ENCODE measurements at regions not wholly inside any gene's neighbourhood (a gene's known extent, or its start where the extent isn't known, plus 50 kb on each side); places are given as distances from the start of the nearest gene placed in this dataset.

- 58 to 70% methylated on average over 5 to 7 of the region's 9 CpGs for WGBS, 2 donors (ENCODE audit: low coverage in 1 of 2)
Observed at GRCh38 chr2:173828189-173829142, 136.7 kb downstream of the SP3 start.

GRCh38 chr2:173829727-173830126 lies 135.4 kb downstream of the SP3 start:
- Histone ChIP-seq H3K27me3 (peaks cover 14% of the 10 kb centered on the region), H3K36me3 (no peaks in the 10 kb centered on the region), H3K27ac (no peak overlapping the region), H3K9me3 (no peaks in the 10 kb centered on the region), H3K4me3 (no peak overlapping the region), H3K4me1 (peaks cover 0 to 13% (median 3%) of the 10 kb centered on the region in 3 donors)
- TF ChIP-seq POLR2A (IDR thresholded peaks at IDR 0.05) (no peak), POLR2AphosphoS5 (IDR thresholded peaks at IDR 0.05) (no peak), EP300 (IDR thresholded peaks at IDR 0.05) (no peak), CTCF (IDR thresholded peaks at IDR 0.05) (no peak)
- 74 to 79% methylated on average over 2 to 3 of the region's 4 CpGs for WGBS, 2 donors (ENCODE audit: low coverage in 1 of 2)
- no peak for ATAC-seq

More at GRCh38 chr2:173828189-173829142, 136.7 kb downstream of the SP3 start:
- Histone ChIP-seq H3K4me3 (no peak overlapping the region), H3K27ac (no peak overlapping the region), H3K4me1 (peaks cover 0 to 13% (median 3%) of the 10 kb centered on the region in 3 donors), H3K27me3 (peaks cover 14% of the 10 kb centered on the region), H3K9me3 (no peaks in the 10 kb centered on the region), H3K36me3 (no peaks in the 10 kb centered on the region)
- TF ChIP-seq CTCF (IDR thresholded peaks at IDR 0.05) (no peak), POLR2A (IDR thresholded peaks at IDR 0.05) (no peak), EP300 (IDR thresholded peaks at IDR 0.05) (no peak), POLR2AphosphoS5 (IDR thresholded peaks at IDR 0.05) (no peak)
- ATAC-seq, result no peak

DNA sequence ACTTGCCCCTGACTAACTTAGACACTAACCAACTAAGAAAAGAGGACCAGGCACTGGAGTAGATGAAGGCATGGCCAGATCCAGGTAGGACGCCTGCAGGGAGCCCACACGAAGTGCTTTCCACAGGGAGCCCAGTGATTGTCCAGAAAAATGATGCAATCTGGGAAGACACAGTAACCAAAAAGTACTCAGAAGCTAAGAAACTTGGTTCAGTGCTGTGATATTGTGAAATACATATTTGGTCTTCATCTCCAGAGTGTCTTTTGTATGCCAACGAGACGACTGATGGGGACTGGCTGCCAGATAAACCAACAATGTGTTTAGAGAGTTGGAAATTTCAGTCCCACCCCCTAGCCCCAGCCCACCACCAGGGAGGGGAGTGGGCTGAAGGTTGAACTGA lies 135.0 kb downstream of the SP3 start:
- peak; percentile 74 for ATAC-seq
- TF ChIP-seq POLR2AphosphoS5 (IDR thresholded peaks at IDR 0.05) (peak; percentile 21), POLR2A (IDR thresholded peaks at IDR 0.05) (no peak)

DNA sequence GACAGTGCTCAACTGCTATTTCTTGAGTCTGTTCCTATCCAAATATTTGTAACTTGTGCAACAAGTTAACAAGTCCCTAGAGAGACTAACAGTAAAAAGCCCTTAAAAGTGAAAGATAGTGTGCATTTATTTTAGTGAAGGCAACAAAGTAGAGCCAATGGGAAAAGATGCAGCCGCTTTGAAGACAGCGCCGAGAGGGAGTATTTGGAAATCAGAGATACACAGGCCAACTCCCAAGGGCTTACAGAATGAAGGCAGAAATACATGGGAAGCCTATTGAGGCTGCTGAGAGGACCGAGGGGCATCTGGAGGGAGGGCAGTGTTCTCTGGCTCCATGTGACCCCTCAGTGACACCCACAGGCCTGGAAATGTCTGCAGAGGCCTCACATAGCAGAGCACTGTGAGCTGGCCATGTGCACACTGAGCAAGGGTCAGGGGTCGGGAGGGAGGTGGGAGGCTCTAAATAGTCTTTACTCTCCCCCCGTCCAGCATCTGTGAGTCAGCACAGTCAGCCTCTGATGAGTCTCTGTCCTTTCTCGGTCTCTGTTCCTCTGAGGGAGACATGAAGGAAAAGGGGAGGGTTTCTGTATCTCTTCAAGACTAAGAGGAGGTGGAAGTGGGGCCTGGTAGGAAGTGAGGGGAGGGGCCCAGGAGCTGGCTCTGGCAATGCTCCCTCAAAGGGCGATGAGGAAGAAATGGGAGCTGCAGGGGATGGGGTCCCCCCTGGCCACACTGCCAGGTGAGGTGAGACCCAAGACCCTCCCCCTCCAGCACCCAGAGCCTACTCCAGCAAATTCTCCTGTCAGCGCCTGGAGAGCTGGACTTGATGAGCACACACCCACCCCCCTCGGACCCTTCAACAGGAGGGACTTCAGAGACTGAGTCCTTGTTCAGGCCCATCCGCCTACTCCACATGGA lies 133.6 kb downstream of the SP3 start:
- peak overlapping the region in 1 of 4 donors; percentile 43 for H3K27ac ChIP-seq
- H3K4me1 ChIP-seq, result peaks cover 0 to 13% (median 3%) of the 10 kb centered on the region in 3 donors
- WGBS, 2 donors (ENCODE audit: low coverage in 1 of 2), result 54 to 72% methylated on average over 4 to 5 of the region's 11 CpGs
- ATAC-seq, result peak; percentile 76
- no peaks in the 10 kb centered on the region for H3K36me3 ChIP-seq
- no peak for TF ChIP-seq CTCF (IDR thresholded peaks at IDR 0.05)
- peak; percentile 36 for TF ChIP-seq POLR2AphosphoS5 (IDR thresholded peaks at IDR 0.05)
- no peaks in the 10 kb centered on the region for H3K9me3 ChIP-seq
- no peak overlapping the region for H3K4me3 ChIP-seq
- H3K27me3 ChIP-seq, result peaks cover 7% of the 10 kb centered on the region

More for the DNA sequence above, 135.0 kb downstream of the SP3 start:
- no peak overlapping the region for H3K27ac ChIP-seq
- H3K4me3 ChIP-seq, result no peak overlapping the region
- H3K4me1 ChIP-seq, result peaks cover 0 to 13% (median 3%) of the 10 kb centered on the region in 3 donors
- no peaks in the 10 kb centered on the region for H3K9me3 ChIP-seq
- no peaks in the 10 kb centered on the region for H3K36me3 ChIP-seq
- WGBS, 2 donors (ENCODE audit: low coverage in 1 of 2), result 60 to 72% methylated on average over 2 to 4 of the region's 4 CpGs
- peaks cover 14% of the 10 kb centered on the region for H3K27me3 ChIP-seq

DNA sequence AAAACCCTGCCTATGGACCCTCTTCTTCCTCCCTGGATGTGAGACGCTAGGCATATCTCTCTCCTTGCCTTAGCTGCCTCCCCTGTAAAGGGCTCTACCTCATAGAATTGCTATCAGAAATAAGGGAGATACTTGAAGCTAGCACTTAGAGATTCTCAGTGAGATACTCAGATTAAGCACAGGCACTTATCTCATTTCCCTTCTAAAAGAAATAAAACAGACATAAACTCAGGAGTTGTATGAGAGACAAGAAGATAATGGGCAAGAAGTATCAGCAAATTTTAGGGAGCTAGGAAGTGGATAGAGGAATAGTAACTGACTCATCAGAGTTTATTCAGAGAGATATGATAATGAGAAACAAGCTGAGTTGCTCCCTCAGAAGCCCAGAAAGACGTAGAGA lies 131.0 kb downstream of the SP3 start:
- 72 to 76% methylated on average over 2 of the region's 2 CpGs for WGBS, 2 donors (ENCODE audit: low coverage in 1 of 2)
- Histone ChIP-seq H3K27me3 (peaks cover 5% of the 10 kb centered on the region), H3K27ac (no peak overlapping the region), H3K9me3 (no peaks in the 10 kb centered on the region), H3K4me3 (no peak overlapping the region), H3K36me3 (no peaks in the 10 kb centered on the region), H3K4me1 (peaks cover 0 to 13% (median 3%) of the 10 kb centered on the region in 3 donors)
- no peak for ATAC-seq
- no peak for TF ChIP-seq POLR2A (IDR thresholded peaks at IDR 0.05)
- no peak for TF ChIP-seq EP300 (IDR thresholded peaks at IDR 0.05)
- no peak for TF ChIP-seq POLR2AphosphoS5 (IDR thresholded peaks at IDR 0.05)
- no peak for TF ChIP-seq CTCF (IDR thresholded peaks at IDR 0.05)

Data from gastroesophageal sphincter (tissue), 4 donors.